ENCODE measurements at regions not wholly inside any gene's neighbourhood (a gene's known extent, or its start where the extent isn't known, plus 50 kb on each side); places are given as distances from the start of the nearest gene placed in this dataset.

GRCh38 chr2:236743921-236744280 lies 174.3 kb downstream of the ACKR3 start:
- TF ChIP-seq CTCF (IDR thresholded peaks at IDR 0.05) (no peak), POLR2A (IDR thresholded peaks at IDR 0.05) (no peak), EP300 (IDR thresholded peaks at IDR 0.05) (no peak), POLR2AphosphoS5 (IDR thresholded peaks at IDR 0.05) (no peak)
